Heart left ventricle (tissue), 13 donors: ENCODE measurements at regions not wholly inside any gene's neighbourhood (a gene's known extent, or its start where the extent isn't known, plus 50 kb on each side); places are given as distances from the start of the nearest gene placed in this dataset.

Experiments used
- POLR2A ChIP-seq, 2 donors: fragments of 450-650 bp; IDR thresholded peaks; one replicate each; pipeline ENCODE4 v1.6.1; 2017; ENCODE audit warnings: antibody characterized with exemption in 2 of 2, mild to moderate bottlenecking in 2 of 2, moderate library complexity in 2 of 2
- TF ChIP-seq, protein P1 (sequence below), 12 donors: fragments of 200-600 bp; sonication (generic) in 4 of 12; IDR thresholded peaks; one replicate each; pipeline versions ENCODE4 v1.5.0 to v1.8.0; 2018 to 2022; ENCODE audit warnings: antibody characterized with exemption in 12 of 12, mild to moderate bottlenecking in 5 of 12
- donor health status: ischemic (EF 13 %, LVEDD 7.1; RV severe dilation, severe dysfunction).
- donor health status: DM: no; HTN: yes; CAD: no.
- donor health status: DM: no; HTN: no; CAD: no.
- donor health status: ischemic (EF 25% LVEDD 6.9; RV normal size, moderate dysfunction).
- donor health status: ischemic (EF 25% LVEDD 5.7; RV mildly dilated, moderate dysfunction).
- donor health status: ischemic (EF 35%, LVEDD 5.7; RV mildly dilated, moderate dysfunction).
- donor health status: nonischemic (EF 11% LVEDD 7.7; RV severe dilation, severe dysfunction).
- donor health status: DM: yes; HTN: yes; CAD: no.
- donor health status: PGD.
- donor health status: ischemic (EF 29% LVEDD 5.4; RV normal size, mild dysfunction).
- donor health status: nonischemic (EF 23%, LVEDD 6.1; RV moderate dilation, normal function).

DNA sequence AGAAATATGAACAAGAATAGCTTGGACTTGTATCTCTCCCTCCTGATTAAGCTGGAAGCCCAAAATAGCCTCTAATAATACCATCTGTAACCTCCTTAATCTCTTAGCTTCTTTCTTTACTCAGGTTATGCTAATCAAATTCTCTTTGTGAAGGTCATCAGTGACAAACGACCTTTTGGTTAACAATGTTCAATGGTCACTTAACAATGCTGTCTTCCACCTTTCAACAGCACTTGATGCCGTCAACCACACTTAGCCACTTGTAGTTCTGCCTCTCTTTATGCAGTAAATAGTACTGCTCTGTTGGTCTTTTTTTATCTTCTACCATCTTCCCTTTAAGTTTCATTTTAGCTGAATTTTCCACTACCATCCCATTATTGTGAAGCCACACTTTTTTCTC, 476.6 kb upstream of the TGFBR2 start:
- TF ChIP-seq, protein P1, sequence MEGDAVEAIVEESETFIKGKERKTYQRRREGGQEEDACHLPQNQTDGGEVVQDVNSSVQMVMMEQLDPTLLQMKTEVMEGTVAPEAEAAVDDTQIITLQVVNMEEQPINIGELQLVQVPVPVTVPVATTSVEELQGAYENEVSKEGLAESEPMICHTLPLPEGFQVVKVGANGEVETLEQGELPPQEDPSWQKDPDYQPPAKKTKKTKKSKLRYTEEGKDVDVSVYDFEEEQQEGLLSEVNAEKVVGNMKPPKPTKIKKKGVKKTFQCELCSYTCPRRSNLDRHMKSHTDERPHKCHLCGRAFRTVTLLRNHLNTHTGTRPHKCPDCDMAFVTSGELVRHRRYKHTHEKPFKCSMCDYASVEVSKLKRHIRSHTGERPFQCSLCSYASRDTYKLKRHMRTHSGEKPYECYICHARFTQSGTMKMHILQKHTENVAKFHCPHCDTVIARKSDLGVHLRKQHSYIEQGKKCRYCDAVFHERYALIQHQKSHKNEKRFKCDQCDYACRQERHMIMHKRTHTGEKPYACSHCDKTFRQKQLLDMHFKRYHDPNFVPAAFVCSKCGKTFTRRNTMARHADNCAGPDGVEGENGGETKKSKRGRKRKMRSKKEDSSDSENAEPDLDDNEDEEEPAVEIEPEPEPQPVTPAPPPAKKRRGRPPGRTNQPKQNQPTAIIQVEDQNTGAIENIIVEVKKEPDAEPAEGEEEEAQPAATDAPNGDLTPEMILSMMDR (IDR thresholded peaks at IDR 0.05), result no peak
- TF ChIP-seq POLR2A (IDR thresholded peaks at IDR 0.05), result no peak
